Fibroblast of skin of left quadriceps (primary cell): ENCODE measurements at regions not wholly inside any gene's neighbourhood (a gene's known extent, or its start where the extent isn't known, plus 50 kb on each side); places are given as distances from the start of the nearest gene placed in this dataset.

Experiments used
- DNase-seq, 2 experiments: peaks; one replicate each; pipeline ENCODE4 v3.0.0-alpha.2; 2013; ENCODE audit warnings: low read depth in 2 of 2

DNA sequence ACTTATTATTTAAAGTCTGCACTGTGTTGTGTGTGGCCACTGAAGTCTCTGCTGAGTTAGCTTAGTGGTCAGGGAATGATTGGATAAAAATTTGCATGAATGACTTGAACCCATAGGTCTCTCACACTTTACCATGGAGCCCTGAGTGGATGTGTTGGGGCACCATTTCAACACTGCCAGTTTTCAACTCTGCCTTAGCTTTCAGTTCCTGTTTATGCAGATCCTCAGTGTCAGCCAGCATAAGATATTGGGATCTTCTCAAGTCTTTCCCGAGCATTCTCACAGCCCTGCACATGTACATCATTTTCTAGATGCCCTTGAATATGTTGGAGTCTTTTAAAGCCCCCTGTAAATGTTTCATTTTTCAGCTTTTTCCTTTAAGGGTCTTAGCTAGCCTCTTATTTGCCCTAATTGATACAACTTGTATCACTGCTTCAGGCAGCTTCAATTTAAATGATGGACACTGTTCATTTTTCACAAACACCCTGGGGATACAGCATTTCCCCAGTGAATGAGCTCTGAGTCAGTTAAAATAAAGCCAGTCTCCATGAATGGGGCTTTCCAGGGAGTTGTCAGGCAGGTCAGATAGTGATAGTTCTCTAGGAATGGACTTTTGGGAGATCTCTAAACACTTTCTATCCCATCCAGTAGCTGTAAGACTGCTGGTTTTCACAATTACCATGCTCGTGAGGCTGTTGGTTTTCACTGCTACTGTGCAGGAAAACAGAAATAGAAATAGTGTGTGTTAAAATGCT is 211.9 kb upstream of the PAPPA start:
- no peak for DNase-seq

GRCh38 chr9:115943431-115944165 is 210.0 kb upstream of the PAPPA start:
- DNase-seq, result no peak

- DNase-seq, result peak; percentile 94 to 95
Observed at GRCh38 chr9:115944166-115944948, 209.2 kb upstream of the PAPPA start.

DNA sequence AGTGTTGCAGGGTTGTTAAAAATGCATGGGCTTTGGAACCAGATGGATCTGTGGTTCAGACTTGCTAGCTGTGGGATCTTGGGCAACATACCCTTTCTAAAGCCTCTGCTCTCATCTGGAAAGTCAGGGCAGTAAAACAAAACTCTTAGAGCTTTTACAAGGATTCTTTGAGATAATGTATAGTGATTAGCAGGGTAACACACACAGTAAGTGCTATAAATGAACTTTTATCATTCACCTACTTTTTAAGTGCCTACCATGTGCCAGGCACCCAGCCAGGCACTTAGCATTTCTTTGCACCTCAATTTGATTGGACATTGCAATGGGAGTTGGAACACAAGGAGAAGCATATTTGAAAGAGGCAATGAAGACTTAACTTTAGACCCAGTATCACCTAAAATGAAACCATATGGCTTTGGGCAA is 208.6 kb upstream of the PAPPA start:
- no peak for DNase-seq

DNA sequence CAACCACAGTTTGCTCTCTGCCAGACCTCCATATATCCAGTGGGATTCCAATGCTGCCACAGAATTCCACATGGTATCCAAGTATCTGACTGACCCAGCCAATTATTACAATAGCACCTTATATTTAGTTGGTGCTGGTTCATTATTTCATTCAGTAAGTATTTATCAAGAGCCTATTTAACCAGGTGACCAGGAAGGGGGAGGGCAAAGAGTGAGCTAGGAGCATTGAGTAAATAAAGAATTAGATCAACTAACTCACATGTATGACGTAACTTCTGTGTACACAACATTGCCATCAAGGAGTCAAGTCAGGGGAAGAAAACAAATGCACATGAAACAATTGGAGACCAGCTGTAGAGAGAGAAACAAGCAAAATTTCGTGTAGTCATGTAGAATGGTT is 207.1 kb upstream of the PAPPA start:
- no peak for DNase-seq

DNA sequence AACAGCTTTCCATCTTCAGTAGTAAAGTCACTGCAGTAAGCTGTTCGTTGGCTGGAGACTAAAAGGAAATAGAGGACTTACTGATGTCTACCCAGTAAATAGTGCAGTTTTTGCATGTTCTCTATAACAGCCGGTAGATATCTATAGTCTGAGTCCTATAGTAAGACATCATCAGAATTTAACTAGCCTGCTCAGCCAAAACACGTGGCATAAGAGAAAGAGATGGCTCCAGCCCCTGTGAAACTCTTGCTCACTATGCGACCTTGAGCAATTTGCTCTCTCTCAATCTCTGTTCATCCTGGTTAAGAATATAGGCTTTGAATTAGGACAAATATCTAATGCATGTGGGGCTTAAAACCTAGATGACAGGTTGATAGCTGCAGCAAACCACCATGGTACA is 201.6 kb upstream of the PAPPA start:
- DNase-seq, result no peak

- no peak for DNase-seq
Observed at GRCh38 chr9:115952430-115953292, 200.9 kb upstream of the PAPPA start.

GRCh38 chr9:115956371-115956770 is 197.2 kb upstream of the PAPPA start:
- no peak for DNase-seq

GRCh38 chr9:115957585-115957984 is 196.0 kb upstream of the PAPPA start:
- DNase-seq, result no peak

DNA sequence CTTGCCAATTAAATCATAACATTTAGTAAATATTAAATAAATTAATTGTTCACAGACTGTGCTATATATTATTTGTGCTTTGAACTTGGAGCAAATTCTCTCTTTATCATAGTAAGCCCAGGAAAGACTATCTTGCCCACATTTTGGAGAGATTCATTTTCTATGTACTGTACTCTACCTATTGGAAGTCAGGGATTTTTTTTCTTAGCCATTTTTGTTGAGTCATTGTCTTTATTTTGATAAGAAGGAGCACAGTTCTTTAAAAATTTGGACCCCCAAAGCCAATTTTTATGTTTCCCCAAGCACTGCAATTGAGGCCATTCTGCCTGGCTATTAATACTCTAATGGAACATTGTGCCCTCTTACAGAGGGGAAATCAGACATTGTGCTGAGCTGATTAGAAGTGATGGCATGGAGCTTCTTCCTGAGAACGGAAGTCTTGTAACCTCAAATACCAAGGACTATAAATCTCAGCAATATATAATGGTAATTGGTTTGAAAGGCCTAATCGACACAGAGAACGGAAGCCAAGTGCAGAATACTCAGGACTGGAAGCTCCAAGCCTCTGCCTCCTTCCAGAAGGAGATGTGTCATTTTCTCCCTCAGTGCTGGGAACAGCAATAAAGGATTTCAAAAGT is 188.8 kb upstream of the PAPPA start:
- DNase-seq, result no peak

DNA sequence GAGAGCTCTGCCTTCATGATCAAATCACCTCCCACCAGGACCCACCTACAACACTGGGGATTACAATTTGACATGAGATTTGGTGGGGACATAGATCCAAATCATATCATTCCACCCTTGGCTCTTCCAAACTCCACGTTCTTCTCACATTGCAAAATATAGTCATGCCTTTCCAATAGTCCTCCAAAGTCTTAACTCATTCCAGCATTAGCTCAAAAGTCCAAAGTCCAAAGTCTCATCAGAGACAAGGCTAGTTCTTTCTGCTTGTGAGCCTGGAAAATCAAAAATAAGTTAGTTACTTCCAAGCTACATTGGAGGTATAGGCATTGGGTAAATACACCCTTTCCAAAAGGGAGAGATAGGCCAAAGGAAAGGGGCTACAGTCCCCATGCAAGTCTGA is 186.9 kb upstream of the PAPPA start:
- DNase-seq, result no peak

- no peak for DNase-seq
Observed at GRCh38 chr9:115969096-115969495, 184.5 kb upstream of the PAPPA start.

GRCh38 chr9:115972362-115972761 is 181.2 kb upstream of the PAPPA start:
- no peak for DNase-seq

DNA sequence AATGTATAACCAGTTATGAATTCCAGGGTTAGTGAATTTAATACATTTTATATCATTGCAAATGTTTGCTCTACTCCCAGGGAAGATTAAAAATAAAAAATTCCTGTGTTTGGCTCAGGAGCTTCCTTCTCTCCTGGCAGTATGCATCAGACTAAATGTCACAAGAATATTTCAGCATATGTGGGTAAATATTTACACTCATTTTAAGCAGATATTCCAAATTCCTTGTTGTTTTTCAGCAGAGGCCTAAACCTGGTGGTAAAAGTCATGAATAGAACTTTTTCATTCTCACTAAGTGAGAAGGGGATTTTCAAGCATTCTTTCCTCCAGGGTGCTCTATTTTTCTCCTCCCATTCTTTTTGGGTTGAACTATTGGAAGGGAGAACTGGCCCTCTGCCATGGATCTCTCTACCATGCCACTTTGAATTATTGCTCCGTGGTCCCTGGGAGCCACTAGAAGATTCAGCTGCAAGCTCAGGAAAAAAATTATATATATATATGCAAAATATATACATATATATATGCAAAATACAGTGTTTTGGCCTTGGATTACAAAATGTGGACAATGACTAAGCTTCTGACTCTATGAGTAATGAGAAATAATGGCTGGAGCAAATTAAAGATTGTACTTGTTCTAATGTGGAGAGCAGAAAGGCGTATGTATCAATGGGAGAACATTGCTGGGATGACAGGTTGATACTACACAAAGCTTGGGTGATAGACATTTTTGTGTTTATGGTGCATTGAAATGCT is 180.6 kb upstream of the PAPPA start:
- DNase-seq, result peak in 1 of 2 experiments; percentile 20

GRCh38 chr9:115976781-115977180 is 176.8 kb upstream of the PAPPA start:
- no peak for DNase-seq

GRCh38 chr9:115978091-115978490 is 175.5 kb upstream of the PAPPA start:
- DNase-seq, result no peak

- DNase-seq, result no peak
Observed at GRCh38 chr9:115978659-115979096, 174.9 kb upstream of the PAPPA start.

GRCh38 chr9:115980054-115980453 is 173.5 kb upstream of the PAPPA start:
- no peak for DNase-seq

- no peak for DNase-seq
Observed at GRCh38 chr9:115980502-115980901, 173.1 kb upstream of the PAPPA start.

DNA sequence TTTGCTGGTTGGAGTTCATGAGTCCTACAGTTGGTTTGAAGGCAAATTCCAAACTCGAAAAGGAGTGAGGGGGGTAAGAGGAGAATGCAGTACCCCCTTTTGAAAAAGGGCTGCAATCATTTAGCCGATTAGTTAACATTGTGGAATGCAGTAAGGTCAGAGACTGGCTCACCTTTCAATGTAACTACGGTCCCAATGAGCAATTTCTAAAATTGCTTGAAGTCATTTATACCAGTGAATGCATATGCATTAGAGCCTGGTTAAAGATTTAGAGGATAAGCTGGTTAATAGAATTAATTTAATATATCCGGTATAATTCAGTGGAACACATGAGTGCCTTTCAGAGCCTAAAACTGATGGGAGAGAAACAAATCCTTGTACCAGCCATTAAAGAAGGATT is 172.6 kb upstream of the PAPPA start:
- DNase-seq, result no peak
